Neural crest cell (in vitro differentiated cells): ENCODE measurements at regions not wholly inside any gene's neighbourhood (a gene's known extent, or its start where the extent isn't known, plus 50 kb on each side); places are given as distances from the start of the nearest gene placed in this dataset.

Experiments
- DNase-seq: peaks from one replicate; pipeline ENCODE4 v3.0.0; 2021; ENCODE audit warnings: low read depth, mixed read lengths, low spot score
- H3K27ac Mint-ChIP-seq: one replicate; pipeline ENCODE4 v1.8.0; 2021; ENCODE audit warnings: mild to moderate bottlenecking, mixed read lengths; ENCODE audit not compliant: unreplicated experiment
- H3K27me3 Mint-ChIP-seq: 2 replicates; pipeline ENCODE4 v1.8.0; 2021; ENCODE audit warnings: low read depth, mild to moderate bottlenecking, mixed read lengths
- H3K36me3 Mint-ChIP-seq: 2 replicates; pipeline ENCODE4 v1.8.0; 2021; ENCODE audit warnings: low read depth, mild to moderate bottlenecking, mixed read lengths
- H3K4me1 Mint-ChIP-seq: 2 replicates; pipeline ENCODE4 v1.8.0; 2021; ENCODE audit warnings: mixed read lengths
- H3K4me3 Mint-ChIP-seq: one replicate; pipeline ENCODE4 v1.8.0; 2021; ENCODE audit warnings: mild to moderate bottlenecking, mixed read lengths
- H3K9me3 Mint-ChIP-seq: 2 replicates; pipeline ENCODE4 v1.8.0; 2021; ENCODE audit warnings: mixed read lengths
- TF ChIP-seq, protein P1 (sequence below): fragments of 200-600 bp; sonication (generic); conservative IDR thresholded peaks from 2 replicates; pipeline ENCODE4 v1.5.0; 2021; ENCODE audit warnings: antibody characterized with exemption, mild to moderate bottlenecking

DNA sequence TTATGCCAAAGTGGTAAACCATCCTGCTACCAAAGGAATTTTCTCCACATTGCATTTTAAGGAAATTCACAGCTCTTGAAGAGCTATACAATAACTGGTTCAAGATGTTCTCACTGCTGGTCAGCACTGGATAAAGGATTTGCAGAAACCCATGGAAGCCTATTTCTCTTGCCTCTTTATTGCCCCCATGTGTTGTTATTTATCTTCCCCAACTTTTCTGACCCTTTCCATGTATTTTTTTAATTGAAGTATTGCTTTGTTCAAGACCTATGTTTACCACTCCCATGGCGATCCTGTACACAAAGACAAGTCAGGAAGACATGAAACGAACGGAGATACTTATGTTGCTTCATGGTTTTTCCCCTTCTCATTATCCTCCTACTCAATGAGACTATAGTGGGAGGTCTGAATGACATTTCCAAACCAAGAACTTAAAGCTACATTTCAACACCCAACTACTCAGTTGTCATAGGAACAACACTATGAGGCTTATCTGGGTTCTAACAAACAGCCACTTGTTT is 566.4 kb upstream of the DIPK2B start:
- TF ChIP-seq, protein P1, sequence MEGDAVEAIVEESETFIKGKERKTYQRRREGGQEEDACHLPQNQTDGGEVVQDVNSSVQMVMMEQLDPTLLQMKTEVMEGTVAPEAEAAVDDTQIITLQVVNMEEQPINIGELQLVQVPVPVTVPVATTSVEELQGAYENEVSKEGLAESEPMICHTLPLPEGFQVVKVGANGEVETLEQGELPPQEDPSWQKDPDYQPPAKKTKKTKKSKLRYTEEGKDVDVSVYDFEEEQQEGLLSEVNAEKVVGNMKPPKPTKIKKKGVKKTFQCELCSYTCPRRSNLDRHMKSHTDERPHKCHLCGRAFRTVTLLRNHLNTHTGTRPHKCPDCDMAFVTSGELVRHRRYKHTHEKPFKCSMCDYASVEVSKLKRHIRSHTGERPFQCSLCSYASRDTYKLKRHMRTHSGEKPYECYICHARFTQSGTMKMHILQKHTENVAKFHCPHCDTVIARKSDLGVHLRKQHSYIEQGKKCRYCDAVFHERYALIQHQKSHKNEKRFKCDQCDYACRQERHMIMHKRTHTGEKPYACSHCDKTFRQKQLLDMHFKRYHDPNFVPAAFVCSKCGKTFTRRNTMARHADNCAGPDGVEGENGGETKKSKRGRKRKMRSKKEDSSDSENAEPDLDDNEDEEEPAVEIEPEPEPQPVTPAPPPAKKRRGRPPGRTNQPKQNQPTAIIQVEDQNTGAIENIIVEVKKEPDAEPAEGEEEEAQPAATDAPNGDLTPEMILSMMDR = no peak

DNA sequence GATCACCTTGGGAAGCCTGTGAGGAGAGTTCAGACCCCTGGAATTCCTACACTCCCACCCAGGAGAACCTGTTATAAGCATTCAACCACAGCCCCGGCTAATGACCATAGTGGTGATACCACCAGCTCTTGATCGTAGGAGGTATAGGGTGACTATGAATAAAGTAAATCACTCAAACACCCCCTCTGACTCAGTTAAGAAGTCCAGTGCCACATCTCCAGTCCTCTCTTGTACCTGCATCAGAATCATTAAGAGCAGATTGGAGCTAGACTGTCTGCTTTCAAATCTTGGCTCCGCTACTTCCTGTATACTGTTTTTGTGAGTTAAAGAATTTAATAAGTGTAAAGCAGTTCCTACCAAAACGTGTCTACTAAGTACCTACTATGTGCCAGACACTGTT is 565.1 kb upstream of the DIPK2B start:
- Mint-ChIP-seq H3K27me3 (no peaks in the 10 kb centered on the region), H3K4me1 (peaks cover 25% of the 10 kb centered on the region), H3K27ac (no peak overlapping the region), H3K36me3 (no peaks in the 10 kb centered on the region), H3K9me3 (no peaks in the 10 kb centered on the region), H3K4me3 (no peak overlapping the region)
- TF ChIP-seq, protein P1 = no peak
- DNase-seq = no peak

More for the DNA sequence above, 566.4 kb upstream of the DIPK2B start:
- Mint-ChIP-seq H3K27me3 (no peaks in the 10 kb centered on the region), H3K9me3 (no peaks in the 10 kb centered on the region), H3K27ac (no peak overlapping the region), H3K4me3 (peak overlapping the region; percentile 22), H3K4me1 (peaks cover 29% of the 10 kb centered on the region), H3K36me3 (no peaks in the 10 kb centered on the region)
- DNase-seq = no peak

DNA sequence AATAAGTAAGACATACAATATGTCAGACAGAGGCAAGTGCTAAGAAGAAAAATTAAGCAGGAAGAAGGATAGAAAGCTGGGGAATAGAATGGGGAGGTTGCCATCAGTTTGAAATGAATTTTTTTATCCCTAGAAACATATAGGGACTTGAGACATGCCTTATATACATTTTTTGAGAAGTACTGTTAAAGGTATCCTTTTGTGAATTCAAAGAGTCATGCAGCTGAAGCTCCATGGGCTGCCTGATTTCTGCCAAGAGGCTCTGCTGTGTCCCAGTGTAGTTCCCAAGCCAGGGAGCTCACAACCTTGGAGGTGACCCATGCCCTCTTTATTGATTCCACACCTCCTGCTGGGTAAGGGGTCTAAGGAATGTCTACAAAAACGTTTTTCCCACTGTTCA is 564.6 kb upstream of the DIPK2B start:
- no peaks in the 10 kb centered on the region for H3K36me3 Mint-ChIP-seq
- H3K4me3 Mint-ChIP-seq = no peak overlapping the region
- H3K4me1 Mint-ChIP-seq = peaks cover 21% of the 10 kb centered on the region
- no peaks in the 10 kb centered on the region for H3K9me3 Mint-ChIP-seq
- DNase-seq = no peak
- TF ChIP-seq, protein P1 = no peak
- H3K27ac Mint-ChIP-seq = no peak overlapping the region
- no peaks in the 10 kb centered on the region for H3K27me3 Mint-ChIP-seq

- TF ChIP-seq, protein P1 = no peak
- no peaks in the 10 kb centered on the region for H3K27me3 Mint-ChIP-seq
- H3K4me1 Mint-ChIP-seq = peaks cover 10% of the 10 kb centered on the region
- H3K4me3 Mint-ChIP-seq = no peak overlapping the region
- no peaks in the 10 kb centered on the region for H3K36me3 Mint-ChIP-seq
- no peak for DNase-seq
- H3K27ac Mint-ChIP-seq = no peak overlapping the region
- no peaks in the 10 kb centered on the region for H3K9me3 Mint-ChIP-seq
Measured at GRCh38 chrX:45762699-45763647, 562.3 kb upstream of the DIPK2B start.

GRCh38 chrX:45761920-45762319 is 561.2 kb upstream of the DIPK2B start:
- H3K27me3 Mint-ChIP-seq = no peaks in the 10 kb centered on the region
- TF ChIP-seq, protein P1 = no peak
- H3K9me3 Mint-ChIP-seq = no peaks in the 10 kb centered on the region
- H3K36me3 Mint-ChIP-seq = no peaks in the 10 kb centered on the region
- H3K27ac Mint-ChIP-seq = no peak overlapping the region
- no peak for DNase-seq
- peaks cover 2% of the 10 kb centered on the region for H3K4me1 Mint-ChIP-seq
- no peak overlapping the region for H3K4me3 Mint-ChIP-seq
